ENCODE measurements at regions not wholly inside any gene's neighbourhood (a gene's known extent, or its start where the extent isn't known, plus 50 kb on each side); places are given as distances from the start of the nearest gene placed in this dataset.
"Not testable (repeated sequence)": the region's sequence is repeated elsewhere in the genome, so short reads cannot be mapped to it uniquely, and the experiment has no call there.

DNA sequence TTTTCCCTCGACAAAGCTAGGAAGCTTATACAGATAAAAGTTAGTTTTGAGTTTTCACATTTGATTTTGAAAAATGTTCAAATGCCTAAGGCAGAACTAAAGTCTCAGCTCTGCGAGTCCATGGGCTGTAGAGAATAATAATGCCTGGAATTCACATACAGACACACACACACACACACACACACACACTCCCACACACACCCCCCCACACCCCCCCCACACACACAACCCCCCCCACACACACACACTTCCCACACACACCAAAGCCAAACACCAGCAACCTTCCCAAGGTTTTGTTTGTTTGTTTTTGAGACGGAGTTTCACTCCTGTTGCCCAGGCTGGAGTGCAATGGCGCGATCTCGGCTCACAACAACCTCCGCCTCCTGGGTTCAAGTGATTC is 62.8 kb upstream of the EIF5 start:
- no peak for DNase-seq

DNA sequence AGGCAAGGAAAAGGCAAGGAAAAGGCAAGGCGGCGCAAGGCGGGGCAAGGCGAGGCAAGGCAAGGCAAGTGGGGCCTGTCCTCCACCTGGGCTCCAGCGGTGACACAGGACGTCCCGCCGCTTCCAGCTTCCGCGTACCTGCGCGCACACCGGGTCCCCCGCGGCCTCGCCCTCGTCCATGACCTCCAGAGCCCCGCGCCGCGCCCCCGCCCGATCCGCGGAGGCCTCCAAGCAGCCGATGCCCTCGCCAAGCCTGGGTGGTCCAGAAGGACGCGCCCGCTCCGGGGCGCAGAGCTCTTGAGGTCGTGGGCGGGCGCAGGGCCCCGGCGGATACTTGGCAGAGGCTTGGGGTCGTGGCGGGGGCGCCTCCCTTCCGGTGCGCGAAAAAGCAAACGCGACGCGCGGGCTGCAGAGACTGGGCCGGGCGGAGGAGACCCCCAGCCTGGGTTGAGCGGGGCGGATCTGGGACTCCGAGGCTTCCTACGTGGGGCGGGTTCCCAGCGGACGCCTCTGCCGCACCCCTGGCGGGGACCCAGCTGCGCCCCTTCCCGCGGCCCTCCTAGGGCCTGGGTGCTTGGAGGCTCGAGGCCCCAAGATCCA is 60.8 kb upstream of the EIF5 start:
- DNase-seq, result no peak

DNA sequence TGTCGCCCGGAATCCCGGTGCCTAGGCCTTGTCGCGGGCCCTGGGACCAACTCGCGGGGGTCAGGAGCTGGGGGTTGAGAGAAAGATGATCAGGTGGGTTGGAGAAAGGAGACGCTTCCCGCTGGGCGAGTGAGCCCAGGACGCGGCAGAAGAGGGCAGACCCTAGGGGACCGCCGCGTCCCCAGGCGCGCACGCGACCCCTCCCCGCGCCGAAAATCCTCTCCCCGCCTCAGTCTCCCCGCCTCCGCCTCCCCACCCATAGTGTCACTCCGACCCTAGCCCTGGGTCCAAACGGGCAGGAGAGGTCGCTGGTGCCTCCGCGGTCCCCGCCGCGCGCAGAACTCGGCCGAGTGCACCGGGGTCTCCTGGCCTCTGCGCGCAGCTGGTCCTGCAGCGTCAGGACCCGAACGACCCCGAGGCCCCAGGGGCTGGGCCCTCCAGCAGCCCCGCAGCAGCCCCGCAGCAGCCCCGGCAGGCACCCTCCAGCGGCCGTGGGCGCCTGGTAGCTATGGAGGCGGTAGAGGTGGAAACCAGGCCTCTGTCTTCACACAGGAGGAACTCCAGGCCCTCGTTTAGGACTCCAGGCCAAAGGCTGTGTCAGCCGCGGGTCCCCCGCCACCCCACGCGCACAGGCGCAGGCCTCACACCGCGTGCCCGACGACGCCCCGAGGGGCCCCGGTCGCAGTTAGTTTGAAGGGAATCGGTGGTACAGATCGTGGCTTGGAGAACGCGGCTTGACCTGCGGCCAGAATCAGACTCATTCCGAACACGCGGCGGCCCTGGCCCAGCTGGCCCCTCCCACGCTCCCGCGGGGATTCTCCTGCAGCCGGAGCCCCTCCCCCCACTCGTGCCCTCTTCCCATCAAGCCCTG is 60.1 kb upstream of the EIF5 start:
- DNase-seq, result no peak

DNA sequence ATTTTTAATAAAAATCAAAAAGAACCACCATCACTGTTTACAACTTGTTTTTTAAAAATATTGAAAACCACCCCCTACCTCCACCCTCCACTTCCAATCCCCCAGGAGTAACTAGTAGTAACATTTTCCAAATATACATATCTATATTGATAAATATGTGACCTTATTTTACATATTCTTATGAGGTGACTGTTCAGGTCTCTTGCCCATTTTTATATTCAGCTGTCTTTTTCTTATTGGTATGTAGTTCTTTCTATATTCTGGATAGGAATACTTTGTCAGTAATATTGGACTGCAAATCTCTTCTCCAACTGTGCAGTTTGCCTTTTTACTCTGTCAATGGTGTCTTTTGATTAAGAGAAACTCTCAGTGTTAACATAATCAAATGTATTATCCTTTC is 59.0 kb upstream of the EIF5 start:
- DNase-seq, result no peak

DNA sequence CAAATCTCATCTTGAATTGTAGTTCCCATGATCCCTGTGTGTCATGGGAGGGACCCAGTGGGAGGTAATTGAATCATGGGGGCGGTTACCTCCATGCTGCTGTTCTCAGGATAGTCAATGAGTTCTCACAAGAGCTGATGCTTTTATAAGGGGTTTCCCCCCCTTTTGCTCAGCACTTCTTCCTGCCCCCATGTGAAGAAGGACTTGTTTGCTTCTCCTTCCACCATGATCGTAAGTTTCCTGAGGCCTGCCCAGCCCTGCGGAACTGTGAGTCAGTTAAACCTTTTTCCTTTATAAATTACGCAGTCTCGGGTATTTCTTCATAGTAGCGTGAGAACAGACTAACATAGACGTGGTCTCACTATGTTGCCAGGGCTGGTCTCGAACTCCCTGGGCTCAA is 56.1 kb upstream of the EIF5 start:
- DNase-seq, result no peak

DNA sequence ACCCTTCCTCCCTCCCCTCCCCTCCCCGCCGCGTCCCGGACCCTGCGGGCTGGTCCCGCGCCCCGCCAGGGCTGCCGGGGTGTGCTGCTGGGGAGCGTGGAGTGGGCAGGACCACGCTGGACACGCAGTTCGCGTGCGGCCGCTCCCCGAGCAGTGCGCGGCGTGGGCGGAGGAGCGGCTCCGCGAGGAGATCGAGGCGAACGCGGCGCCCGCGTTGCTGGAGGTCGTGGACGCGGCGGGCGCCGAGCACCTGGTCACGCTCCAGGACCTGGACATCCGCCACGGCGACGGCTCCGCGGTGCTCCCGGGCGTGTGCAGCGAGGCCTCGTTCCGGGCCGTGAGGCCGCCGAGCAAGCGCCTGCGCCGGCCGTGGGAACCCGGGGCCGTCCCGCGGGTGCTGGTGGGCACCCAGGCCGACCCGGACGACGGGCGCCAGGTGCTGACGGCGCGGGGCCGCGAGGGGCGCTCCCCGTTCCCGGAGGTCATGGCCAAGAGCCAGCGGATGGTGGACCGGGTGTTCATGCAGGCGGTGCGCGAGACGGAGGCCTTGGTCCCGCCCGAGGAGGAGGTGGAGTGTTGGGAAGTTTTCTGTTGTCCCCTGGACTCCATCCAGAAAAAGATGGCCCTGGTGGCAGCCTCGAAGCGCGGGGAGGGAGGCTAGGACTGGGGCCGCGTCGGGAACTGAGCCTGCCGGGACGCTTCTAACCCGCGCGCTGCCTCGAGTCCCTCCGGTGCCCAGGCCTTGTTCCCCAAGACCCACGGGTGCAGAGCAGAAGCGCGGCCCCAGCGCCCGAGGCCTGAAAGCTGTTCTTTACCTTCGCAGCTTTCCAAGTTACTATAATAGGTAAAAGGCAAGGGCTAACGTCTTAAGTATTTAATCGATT is 54.7 kb upstream of the EIF5 start:
- no peak for DNase-seq

DNA sequence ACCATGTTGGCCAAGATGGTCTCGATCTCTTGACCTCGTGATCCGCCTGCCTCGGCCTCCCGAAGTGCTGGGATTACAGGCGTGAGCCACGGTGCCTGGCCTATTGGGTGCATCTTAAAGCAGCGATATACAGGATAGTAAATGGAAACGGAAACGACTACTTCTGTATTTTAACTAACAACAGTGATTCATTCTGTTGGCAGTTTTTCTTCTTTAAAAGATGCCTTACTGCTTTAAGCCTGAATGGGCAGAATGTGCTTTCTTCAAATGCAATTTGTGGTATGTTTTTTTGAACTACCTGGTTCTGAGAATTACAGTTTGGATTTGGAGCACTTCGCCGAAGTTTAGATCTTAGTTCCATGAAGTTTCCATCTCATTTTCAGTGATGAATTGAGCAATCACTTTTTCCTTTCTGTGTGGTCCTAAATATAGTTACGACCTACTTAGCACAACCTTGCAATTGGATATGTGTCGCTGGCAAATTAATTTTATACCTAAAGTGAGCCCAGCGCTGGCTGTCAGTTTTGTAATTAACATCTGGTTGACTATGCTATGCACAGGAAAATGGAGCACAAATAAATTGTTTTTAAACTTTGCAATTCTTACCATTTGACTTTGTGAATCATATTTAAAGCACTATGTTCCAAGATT is 53.6 kb upstream of the EIF5 start:
- DNase-seq, result no peak

DNA sequence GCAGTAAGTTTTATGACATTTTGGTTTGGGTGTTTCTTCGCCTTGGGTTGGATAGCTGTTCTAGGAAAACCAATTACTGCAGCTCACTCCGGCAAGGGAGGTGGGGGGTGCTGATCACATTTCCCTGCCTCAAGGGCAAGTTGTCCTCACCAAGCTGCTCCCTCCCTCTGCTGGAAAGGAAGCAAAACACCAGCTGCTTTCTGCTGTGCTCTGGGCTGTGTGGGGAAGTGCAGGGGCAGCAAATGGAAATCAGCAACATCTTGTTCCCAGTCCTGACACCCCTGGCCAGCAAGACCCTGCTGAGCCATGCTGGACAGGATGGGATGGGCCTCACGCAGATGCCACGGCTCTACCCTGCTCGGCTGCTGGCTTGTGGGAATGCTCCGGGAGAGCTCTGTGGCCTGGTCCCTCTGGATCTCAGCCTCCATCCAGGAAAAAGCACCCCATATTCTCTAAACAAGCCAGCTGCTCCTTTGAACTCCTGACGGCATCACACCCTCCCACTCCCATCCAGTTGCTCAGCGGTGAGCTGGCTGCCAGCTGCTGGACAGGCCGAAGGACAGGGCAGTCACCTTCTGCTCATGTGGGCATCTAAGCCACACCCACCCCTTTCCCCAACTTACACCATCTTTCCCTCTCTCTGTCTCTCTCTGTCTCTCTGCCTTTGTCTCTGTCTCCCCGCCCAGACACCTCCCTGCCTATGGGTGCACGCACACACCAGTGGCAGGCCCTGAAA is 52.4 kb upstream of the EIF5 start:
- DNase-seq, result no peak

DNA sequence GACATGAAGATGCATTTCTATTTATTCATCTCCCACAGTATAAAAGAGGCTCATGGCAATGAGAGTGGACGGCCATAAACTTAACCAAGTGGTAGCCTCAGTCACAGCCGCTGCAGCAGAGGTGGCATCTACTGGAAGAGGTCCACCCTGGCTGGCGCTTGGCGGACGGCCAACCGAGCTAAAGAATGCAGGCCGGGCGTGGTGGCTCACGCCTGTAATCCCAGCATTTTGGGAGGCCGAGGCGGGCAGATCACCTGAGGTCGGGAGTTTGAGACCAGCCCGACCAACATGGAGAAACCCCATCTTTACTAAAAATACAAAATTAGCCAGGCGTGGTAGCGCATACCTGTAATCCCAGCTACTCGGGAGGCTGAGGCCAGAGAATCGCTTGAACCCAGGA is 51.7 kb upstream of the EIF5 start:
- DNase-seq, result not testable (repeated sequence)

DNA sequence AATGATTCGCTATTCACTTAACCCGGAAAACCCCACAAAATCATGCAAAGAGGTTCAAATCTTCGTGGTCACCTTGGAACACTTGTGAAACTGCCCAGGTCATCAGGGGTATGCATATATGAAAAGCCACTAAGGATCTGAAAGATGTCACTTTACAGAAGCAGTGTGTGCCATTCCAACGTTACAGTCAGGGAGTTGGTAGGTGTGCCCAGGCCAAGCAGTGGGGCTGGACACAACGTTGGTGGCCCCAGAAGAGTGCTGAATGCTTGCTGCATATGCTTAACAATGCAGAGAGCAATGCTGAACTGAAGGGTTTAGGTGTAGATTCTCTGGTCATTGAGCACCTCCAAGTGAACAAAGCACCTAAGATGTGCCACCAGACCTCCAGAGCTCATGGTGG is 51.1 kb upstream of the EIF5 start:
- DNase-seq, result no peak

DNA sequence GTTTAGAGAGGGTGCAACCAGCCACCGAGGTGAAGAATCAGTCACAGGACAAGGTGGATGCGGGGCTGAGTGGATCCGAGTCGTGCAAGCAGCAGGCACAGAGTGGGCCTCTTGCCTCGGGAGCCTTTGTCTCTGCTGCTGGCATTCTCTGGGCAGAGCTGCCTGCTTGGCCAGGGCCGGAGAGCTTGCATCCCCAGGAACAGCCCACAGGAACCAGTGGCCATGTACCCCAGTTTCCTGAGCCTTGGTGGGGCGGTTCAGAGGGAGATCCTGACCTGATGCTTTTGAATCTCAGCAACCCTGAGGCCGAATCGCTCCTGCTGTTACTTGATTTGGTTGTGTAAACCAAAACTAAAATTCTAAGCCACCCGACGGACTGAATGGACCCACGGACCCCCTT is 50.1 kb upstream of the EIF5 start:
- no peak for DNase-seq

Data from NCI-H1105 treated with DMSO at 0.1 percent for 48 hours (cell line).